Testis (tissue), 2 donors: ENCODE measurements at regions not wholly inside any gene's neighbourhood (a gene's known extent, or its start where the extent isn't known, plus 50 kb on each side); places are given as distances from the start of the nearest gene placed in this dataset.

Experiments
- POLR2A ChIP-seq: fragments of 450-650 bp; IDR thresholded peaks from one replicate; pipeline ENCODE4 v1.6.1; 2017; ENCODE audit warnings: antibody characterized with exemption, mild to moderate bottlenecking, moderate library complexity
- TF ChIP-seq, protein P1 (sequence below), 3 experiments: fragments of 450-650 bp in 2 of 3; fragments of 200-600 bp in 1 of 3; sonication (generic) in 1 of 3; IDR thresholded peaks; one replicate each; pipeline ENCODE4 v1.5.1; 2016 to 2019; ENCODE audit warnings: antibody characterized with exemption in 3 of 3, mild to moderate bottlenecking in 2 of 3, moderate library complexity in 1 of 3

DNA sequence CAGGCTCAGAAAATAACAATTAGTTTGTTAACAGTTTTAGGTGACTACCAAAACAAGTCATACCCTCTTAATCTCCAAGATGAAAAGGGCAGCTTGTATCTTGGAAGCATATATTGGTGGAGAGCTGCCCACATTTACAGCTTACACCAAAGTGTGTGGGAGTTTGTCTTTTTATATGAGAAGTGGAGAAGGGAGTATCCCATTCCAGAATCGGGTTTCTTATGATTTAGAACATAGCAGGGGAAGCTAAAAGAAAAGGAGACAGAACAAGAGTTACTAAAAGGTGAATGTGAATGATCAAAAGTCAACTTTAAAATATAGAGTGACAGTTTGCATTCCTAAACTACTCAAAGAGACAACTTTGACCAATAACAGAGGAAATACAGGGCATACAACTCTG is 338.6 kb upstream of the VWC2 start:
- TF ChIP-seq, protein P1, sequence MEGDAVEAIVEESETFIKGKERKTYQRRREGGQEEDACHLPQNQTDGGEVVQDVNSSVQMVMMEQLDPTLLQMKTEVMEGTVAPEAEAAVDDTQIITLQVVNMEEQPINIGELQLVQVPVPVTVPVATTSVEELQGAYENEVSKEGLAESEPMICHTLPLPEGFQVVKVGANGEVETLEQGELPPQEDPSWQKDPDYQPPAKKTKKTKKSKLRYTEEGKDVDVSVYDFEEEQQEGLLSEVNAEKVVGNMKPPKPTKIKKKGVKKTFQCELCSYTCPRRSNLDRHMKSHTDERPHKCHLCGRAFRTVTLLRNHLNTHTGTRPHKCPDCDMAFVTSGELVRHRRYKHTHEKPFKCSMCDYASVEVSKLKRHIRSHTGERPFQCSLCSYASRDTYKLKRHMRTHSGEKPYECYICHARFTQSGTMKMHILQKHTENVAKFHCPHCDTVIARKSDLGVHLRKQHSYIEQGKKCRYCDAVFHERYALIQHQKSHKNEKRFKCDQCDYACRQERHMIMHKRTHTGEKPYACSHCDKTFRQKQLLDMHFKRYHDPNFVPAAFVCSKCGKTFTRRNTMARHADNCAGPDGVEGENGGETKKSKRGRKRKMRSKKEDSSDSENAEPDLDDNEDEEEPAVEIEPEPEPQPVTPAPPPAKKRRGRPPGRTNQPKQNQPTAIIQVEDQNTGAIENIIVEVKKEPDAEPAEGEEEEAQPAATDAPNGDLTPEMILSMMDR (IDR thresholded peaks at IDR 0.05): no peak
- no peak for TF ChIP-seq POLR2A
